Erythroblast (primary cell): ENCODE measurements at regions not wholly inside any gene's neighbourhood (a gene's known extent, or its start where the extent isn't known, plus 50 kb on each side); places are given as distances from the start of the nearest gene placed in this dataset.

Source experiments
- GATA1 ChIP-seq: IDR thresholded peaks from 2 replicates; pipeline ENCODE4 v1.6.1; 2011; ENCODE audit warnings: low read depth, mild to moderate bottlenecking, control low read depth, low read length, moderate library complexity
- POLR2A ChIP-seq: IDR thresholded peaks from 2 replicates; pipeline ENCODE4 v1.6.1; 2011; ENCODE audit warnings: mild to moderate bottlenecking, low read length

DNA sequence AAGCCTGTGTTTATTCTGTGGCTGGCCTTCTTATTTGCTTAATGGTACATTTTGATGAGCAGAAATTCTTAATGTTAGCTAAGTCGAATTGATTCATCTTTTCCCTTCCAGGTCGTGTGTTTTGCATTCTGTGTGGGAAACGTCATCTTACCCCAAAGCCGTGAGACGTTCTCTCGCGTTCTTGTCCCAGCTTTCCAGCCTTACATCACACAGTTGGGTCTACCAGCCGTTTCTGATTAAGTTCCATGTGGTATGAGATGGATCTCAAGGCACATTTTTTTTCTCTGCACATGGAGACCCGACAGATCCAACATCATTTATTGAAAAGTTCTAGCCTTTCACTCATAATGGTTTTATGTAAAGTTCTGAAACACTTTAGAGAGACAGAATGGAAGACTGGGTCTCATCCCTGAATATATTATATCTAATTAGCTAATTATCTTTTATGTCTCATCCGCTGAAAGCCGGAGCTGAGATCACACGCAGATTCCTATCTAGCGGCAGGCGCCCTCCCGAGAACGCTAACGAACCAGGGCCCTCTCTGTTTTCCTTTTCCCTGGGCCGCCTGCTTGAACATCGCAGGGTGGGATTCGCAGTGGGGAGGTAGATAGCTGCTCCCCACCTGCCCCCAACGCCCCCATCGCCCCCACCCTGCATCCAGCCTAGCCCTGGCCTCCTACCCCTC lies 1162.2 kb downstream of the BRD1 start:
- TF ChIP-seq POLR2A (no peak), GATA1 (no peak)
